DND-41 (cell line): ENCODE measurements at regions not wholly inside any gene's neighbourhood (a gene's known extent, or its start where the extent isn't known, plus 50 kb on each side); places are given as distances from the start of the nearest gene placed in this dataset.

ENCODE experiments used
- ATAC-seq: fragments of 200-7000 bp; cut with Tn5 transposase; 3 replicates; pipeline ENCODE4 v1.9.1; 2021; ENCODE audit warnings: low read depth; ENCODE audit not compliant: insufficient read depth
- DNase-seq: peaks from one replicate; pipeline ENCODE4 v3.0.0-alpha.2; 2020
- H2AFZ ChIP-seq: 2 replicates; pipeline ENCODE4 v1.6.0; 2012; ENCODE audit warnings: low read depth, low read length
- H3K27ac ChIP-seq: 2 replicates; pipeline ENCODE4 v1.5.1; 2012; ENCODE audit warnings: low read length, inconsistent platforms
- H3K27me3 ChIP-seq: fragments of 200-600 bp; sonication (generic); 2 replicates; pipeline ENCODE4 v1.6.0; 2012; ENCODE audit warnings: low read length, mild to moderate bottlenecking, inconsistent platforms; ENCODE audit not compliant: insufficient read depth, poor library complexity
- H3K36me3 ChIP-seq: 2 replicates; pipeline ENCODE4 v1.5.1; 2012; ENCODE audit warnings: low read length, inconsistent platforms; ENCODE audit not compliant: insufficient read depth
- H3K4me1 ChIP-seq: 2 replicates; pipeline ENCODE4 v1.5.1; 2012; ENCODE audit warnings: mild to moderate bottlenecking, low read length; ENCODE audit not compliant: insufficient read depth
- H3K4me2 ChIP-seq: 2 replicates; pipeline ENCODE4 v1.6.0; 2012; ENCODE audit warnings: mild to moderate bottlenecking, moderate library complexity, low read length, inconsistent platforms; ENCODE audit not compliant: insufficient read depth
- H3K4me3 ChIP-seq, 2 experiments: fragments of 200-600 bp in 1 of 2; shearing (Covaris generic) in 1 of 2; 2 replicates each; pipeline ENCODE4 v1.5.1; 2012 to 2016; ENCODE audit warnings: inconsistent platforms in 2 of 2, low read length in 2 of 2, mild to moderate bottlenecking in 2 of 2, low read depth in 1 of 2, moderate library complexity in 1 of 2
- H3K79me2 ChIP-seq: 2 replicates; pipeline ENCODE4 v1.6.0; 2012; ENCODE audit warnings: low read length, inconsistent platforms; ENCODE audit not compliant: insufficient read depth
- H3K9ac ChIP-seq: 2 replicates; pipeline ENCODE4 v1.6.0; 2012; ENCODE audit warnings: low read depth, mild to moderate bottlenecking, inconsistent platforms, low read length, moderate library complexity
- H3K9me3 ChIP-seq: 2 replicates; pipeline ENCODE4 v1.5.1; 2012; ENCODE audit warnings: low read length, moderate library complexity, mild to moderate bottlenecking, inconsistent platforms; ENCODE audit not compliant: insufficient read depth, severe bottlenecking
- H4K20me1 ChIP-seq: 2 replicates; pipeline ENCODE4 v1.6.0; 2012; ENCODE audit warnings: low read length; ENCODE audit not compliant: insufficient read depth
- CTCF ChIP-seq: IDR thresholded peaks from 2 replicates; pipeline ENCODE4 v1.5.1; 2012; ENCODE audit warnings: borderline replicate concordance, low read length, moderate library complexity, mild to moderate bottlenecking; ENCODE audit not compliant: poor library complexity, severe bottlenecking; ENCODE audit errors: extremely low read depth
- EZH2 ChIP-seq: IDR thresholded peaks from 3 replicates; pipeline ENCODE4 v1.6.1; 2012; ENCODE audit warnings: borderline replicate concordance, low read depth, mild to moderate bottlenecking, moderate library complexity, low read length, inconsistent platforms; ENCODE audit not compliant: severe bottlenecking

GRCh38 chr12:125983784-125984500, 918.7 kb downstream of the AACS start:
- no peaks in the 10 kb centered on the region for H3K27me3 ChIP-seq
- H2AFZ ChIP-seq = no peak overlapping the region
- H3K9me3 ChIP-seq = no peaks in the 10 kb centered on the region
- no peak overlapping the region for H3K4me2 ChIP-seq
- TF ChIP-seq CTCF = no peak
- no peak for TF ChIP-seq EZH2
- ATAC-seq (no peak), DNase-seq (no peak)
- no peak overlapping the region for H3K4me3 ChIP-seq
- H3K79me2 ChIP-seq = no peaks in the 10 kb centered on the region
- H3K27ac ChIP-seq = no peak overlapping the region
- H3K36me3 ChIP-seq = no peaks in the 10 kb centered on the region
- no peak overlapping the region for H3K9ac ChIP-seq
- no peaks in the 10 kb centered on the region for H3K4me1 ChIP-seq
- no peaks in the 10 kb centered on the region for H4K20me1 ChIP-seq

- H3K9ac ChIP-seq = no peak overlapping the region
- TF ChIP-seq CTCF (no peak), EZH2 (no peak)
Observed at GRCh38 chr12:125988545-125988944, 923.3 kb downstream of the AACS start.

GRCh38 chr12:125989696-125990095, 924.5 kb downstream of the AACS start:
- H3K79me2 ChIP-seq = no peaks in the 10 kb centered on the region
- DNase-seq (no peak), ATAC-seq (no peak)
- H3K4me2 ChIP-seq = no peak overlapping the region
- no peaks in the 10 kb centered on the region for H3K27me3 ChIP-seq
- no peak overlapping the region for H3K27ac ChIP-seq
- no peaks in the 10 kb centered on the region for H3K4me1 ChIP-seq
- no peaks in the 10 kb centered on the region for H4K20me1 ChIP-seq
- no peak overlapping the region for H2AFZ ChIP-seq
- TF ChIP-seq EZH2 (no peak), CTCF (no peak)
- H3K9ac ChIP-seq = no peak overlapping the region
- no peaks in the 10 kb centered on the region for H3K36me3 ChIP-seq
- no peak overlapping the region for H3K4me3 ChIP-seq
- no peaks in the 10 kb centered on the region for H3K9me3 ChIP-seq

More at GRCh38 chr12:125988545-125988944, 923.3 kb downstream of the AACS start:
- ATAC-seq (no peak), DNase-seq (no peak)
- Histone ChIP-seq H4K20me1 (no peaks in the 10 kb centered on the region), H3K4me3 (no peak overlapping the region), H3K4me2 (no peak overlapping the region), H3K9me3 (no peaks in the 10 kb centered on the region), H3K27ac (no peak overlapping the region), H3K79me2 (no peaks in the 10 kb centered on the region), H3K27me3 (no peaks in the 10 kb centered on the region), H3K36me3 (no peaks in the 10 kb centered on the region), H2AFZ (no peak overlapping the region), H3K4me1 (no peaks in the 10 kb centered on the region)
